ENCODE measurements at regions not wholly inside any gene's neighbourhood (a gene's known extent, or its start where the extent isn't known, plus 50 kb on each side); places are given as distances from the start of the nearest gene placed in this dataset.
A peak's percentile ranks its signal among the peaks of the same experiment; 100 is the strongest.

- TF ChIP-seq FOXK1 (CRISPR knock-in tag; IDR thresholded peaks at IDR 0.05; ENCODE audit: borderline replicate concordance, low read depth) (peak; percentile 95), ZBTB7A (CRISPR knock-in tag; IDR thresholded peaks at IDR 0.05) (peak; percentile 58; the same call in 1 of the 2 replicates), ZNF496 (CRISPR knock-in tag; IDR thresholded peaks at IDR 0.05; ENCODE audit: insufficient replicate concordance) (no peak), ZNF576 (CRISPR knock-in tag; IDR thresholded peaks at IDR 0.05) (no peak), MTERF4 (CRISPR knock-in tag; IDR thresholded peaks at IDR 0.05) (no peak), ZNF180 (CRISPR knock-in tag; IDR thresholded peaks at IDR 0.05; ENCODE audit: borderline replicate concordance, low read depth) (no peak), ZFP1 (CRISPR knock-in tag; IDR thresholded peaks at IDR 0.05) (peak; percentile 79; the same call in 1 of the 2 replicates), CHD4 (IDR thresholded peaks at IDR 0.05; ENCODE audit: borderline replicate concordance, low read length) (peak; percentile 58; the same call in 1 of the 2 replicates), ZNF263 (CRISPR knock-in tag; IDR thresholded peaks at IDR 0.05) (no peak), JDP2 (CRISPR knock-in tag; IDR thresholded peaks at IDR 0.05; ENCODE audit: borderline replicate concordance) (no peak), ZNF644 (CRISPR knock-in tag; IDR thresholded peaks at IDR 0.05; ENCODE audit: low read depth) (peak; percentile 95), JARID2 (CRISPR knock-in tag; IDR thresholded peaks at IDR 0.05; ENCODE audit: insufficient replicate concordance) (no peak), ZNF503 (CRISPR knock-in tag; IDR thresholded peaks at IDR 0.05) (peak; percentile 86), ZMYM4 (CRISPR knock-in tag; IDR thresholded peaks at IDR 0.05) (peak; percentile 63), RCOR2 (CRISPR knock-in tag; IDR thresholded peaks at IDR 0.05) (0 out of 2 replicates have a peak, but pooled peaks have one; percentile 40), ATF2 (CRISPR knock-in tag; IDR thresholded peaks at IDR 0.05) (peak; percentile 86; the same call in 1 of the 2 replicates), MNT (IDR thresholded peaks at IDR 0.05) (no peak), ZNF337 (CRISPR knock-in tag; IDR thresholded peaks at IDR 0.05; ENCODE audit: borderline replicate concordance, low read depth) (no peak), ZNF530 (CRISPR knock-in tag; IDR thresholded peaks at IDR 0.05; ENCODE audit: low read depth) (no peak), NFIC (IDR thresholded peaks at IDR 0.05; ENCODE audit: low read length) (peak; percentile 57; the same call in 1 of the 2 replicates), ZNF737 (CRISPR knock-in tag; IDR thresholded peaks at IDR 0.05; ENCODE audit: borderline replicate concordance) (no peak), ZKSCAN1 (IDR thresholded peaks at IDR 0.05; ENCODE audit: low read length) (no peak), GMEB2 (CRISPR knock-in tag; IDR thresholded peaks at IDR 0.05; ENCODE audit: low read depth) (no peak)
Measured at GRCh38 chr22:22386602-22387385, 121.7 kb downstream of the ZNF280B start (continued).

Measured in HepG2 (cell line).